SK-N-MC (cell line): ENCODE measurements at regions not wholly inside any gene's neighbourhood (a gene's known extent, or its start where the extent isn't known, plus 50 kb on each side); places are given as distances from the start of the nearest gene placed in this dataset.

Experiments used
- EZH2 ChIP-seq: fragments of 200-600 bp; sonication (generic); IDR thresholded peaks from one replicate; pipeline ENCODE4 v1.6.1; 2017; ENCODE audit warnings: antibody characterized with exemption
- FOXP2 ChIP-seq: optimal IDR thresholded peaks from 2 replicates; pipeline ENCODE3; 2011; ENCODE audit warnings: mild to moderate bottlenecking, moderate library complexity; ENCODE audit not compliant: insufficient read depth; ENCODE audit errors: extremely low read length, control extremely low read depth
- POLR2AphosphoS5 ChIP-seq: IDR thresholded peaks from 2 replicates; pipeline ENCODE4 v1.6.1; 2012; ENCODE audit warnings: mild to moderate bottlenecking, low read depth, low read length, borderline replicate concordance

GRCh38 chrX:44093431-44093830 is 120.2 kb upstream of the NDP start:
- TF ChIP-seq EZH2 (no peak), POLR2AphosphoS5 (no peak), FOXP2 (no peak)
